GM03348 (cell line): ENCODE measurements at regions not wholly inside any gene's neighbourhood (a gene's known extent, or its start where the extent isn't known, plus 50 kb on each side); places are given as distances from the start of the nearest gene placed in this dataset.

Source experiments
- DNase-seq: peaks from one replicate; pipeline ENCODE4 v3.0.0; 2012; ENCODE audit warnings: low spot score

DNA sequence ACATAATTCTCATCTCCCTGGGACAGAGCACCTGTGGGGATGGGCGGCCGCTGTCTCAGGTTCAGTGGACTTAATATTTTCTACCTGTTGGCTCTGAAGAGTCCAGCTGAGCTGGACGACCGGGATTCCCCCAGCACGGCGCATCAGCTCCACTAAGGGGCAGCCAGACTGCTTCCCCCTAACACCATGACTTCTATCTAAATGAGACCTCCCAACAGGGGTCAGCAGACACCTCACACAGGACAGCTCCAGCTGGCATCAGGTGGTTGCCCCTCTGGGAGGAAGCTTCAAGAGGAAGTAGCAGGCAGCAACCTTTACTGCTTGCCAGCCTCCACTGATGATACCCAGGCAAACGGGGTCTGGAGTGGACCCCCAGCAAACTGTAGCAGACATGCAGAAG, 226.0 kb upstream of the DSEL start:
- DNase-seq: no peak

DNA sequence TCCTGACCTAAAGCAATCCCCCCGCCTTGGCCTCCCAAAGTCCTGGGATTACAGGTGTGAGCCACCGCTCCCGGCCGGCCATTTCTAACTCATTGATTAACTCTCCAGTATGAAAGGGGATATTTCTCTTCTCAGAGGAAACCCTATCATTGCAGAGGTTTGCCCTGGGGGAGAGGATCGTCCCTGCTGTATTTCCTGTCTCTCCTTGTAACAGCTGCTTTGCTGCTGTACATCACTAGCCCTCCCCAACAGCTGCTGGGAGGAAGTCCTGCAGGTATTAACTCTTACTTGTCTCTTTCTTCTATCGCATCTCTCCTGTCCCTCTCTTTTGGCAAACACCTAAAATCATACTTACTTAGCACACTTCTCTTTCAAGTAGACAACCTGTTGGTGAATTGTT, 219.0 kb upstream of the DSEL start:
- DNase-seq: no peak

DNA sequence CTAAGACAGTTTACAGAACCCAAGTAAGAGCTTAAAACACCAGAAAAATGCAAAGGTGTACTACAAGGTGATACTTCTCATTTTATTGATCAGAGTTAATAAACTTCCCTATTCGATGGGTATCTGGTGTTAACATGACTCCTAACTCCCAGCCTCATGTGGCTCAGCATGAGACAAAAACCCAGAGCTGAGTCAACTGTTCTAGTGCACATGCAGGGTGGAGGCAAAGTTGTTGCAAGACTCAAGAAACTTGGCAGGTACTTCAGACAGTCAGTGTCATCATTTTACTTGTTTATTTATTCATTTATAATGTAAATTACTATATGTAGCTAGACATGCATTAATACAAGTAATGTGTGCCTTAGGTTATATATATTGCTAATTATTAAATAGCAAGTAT, 216.6 kb upstream of the DSEL start:
- DNase-seq: peak; percentile 60

DNA sequence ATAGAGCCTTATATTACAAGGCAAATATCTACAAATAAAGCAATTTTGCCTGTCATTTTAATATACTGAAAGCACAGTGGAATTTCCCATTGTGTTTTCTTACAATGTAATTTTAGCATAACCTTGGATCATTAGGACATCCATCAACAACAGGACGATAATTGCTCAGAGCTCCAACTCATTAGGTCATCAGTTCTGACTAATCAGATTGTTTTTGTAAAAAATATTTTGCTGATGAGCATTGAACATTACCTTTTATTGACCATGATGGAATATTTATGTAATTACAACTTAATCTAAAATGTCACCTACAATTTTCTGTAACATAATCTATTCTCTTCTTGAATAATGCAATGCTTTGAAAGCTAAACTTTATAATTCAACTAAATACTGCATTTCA, 215.3 kb upstream of the DSEL start:
- DNase-seq: peak; percentile 18

DNA sequence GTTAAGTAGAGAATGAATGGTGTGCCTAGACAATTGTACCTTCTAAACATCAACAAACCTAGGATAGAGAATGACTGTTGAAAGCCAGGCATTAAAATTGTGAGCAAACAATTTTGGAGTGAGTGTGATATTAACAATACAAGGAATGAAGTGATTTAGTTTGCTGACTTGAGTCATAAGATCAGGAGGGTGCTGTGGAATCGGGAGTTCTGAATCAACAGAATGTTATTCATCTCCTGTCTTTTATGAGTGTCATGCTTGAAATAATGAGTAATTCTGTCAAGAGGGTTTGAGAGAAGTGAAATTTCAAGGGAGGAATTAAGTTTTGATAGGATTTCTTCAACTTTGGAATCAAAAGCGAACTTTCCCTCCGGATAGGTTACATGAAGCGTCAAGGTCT, 214.4 kb upstream of the DSEL start:
- DNase-seq: peak; percentile 62

DNA sequence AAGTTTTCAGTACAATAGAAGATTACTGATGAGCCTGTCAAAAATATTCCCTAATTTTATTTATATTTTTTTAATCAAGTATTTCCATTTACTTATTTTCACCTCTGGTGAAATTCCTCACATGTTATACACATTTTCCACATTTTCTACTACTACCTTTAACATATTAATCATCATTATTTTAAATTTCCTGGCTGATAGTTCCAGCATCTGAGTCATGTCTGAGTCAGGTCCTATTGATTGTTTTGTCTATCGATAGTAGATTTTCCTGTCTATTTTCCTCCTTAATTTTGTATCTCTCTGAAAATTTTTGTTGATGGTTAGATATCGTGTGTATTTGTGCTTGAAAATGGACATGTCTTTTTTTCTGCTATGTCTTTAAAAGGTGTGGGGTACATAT, 211.8 kb upstream of the DSEL start:
- no peak for DNase-seq

DNA sequence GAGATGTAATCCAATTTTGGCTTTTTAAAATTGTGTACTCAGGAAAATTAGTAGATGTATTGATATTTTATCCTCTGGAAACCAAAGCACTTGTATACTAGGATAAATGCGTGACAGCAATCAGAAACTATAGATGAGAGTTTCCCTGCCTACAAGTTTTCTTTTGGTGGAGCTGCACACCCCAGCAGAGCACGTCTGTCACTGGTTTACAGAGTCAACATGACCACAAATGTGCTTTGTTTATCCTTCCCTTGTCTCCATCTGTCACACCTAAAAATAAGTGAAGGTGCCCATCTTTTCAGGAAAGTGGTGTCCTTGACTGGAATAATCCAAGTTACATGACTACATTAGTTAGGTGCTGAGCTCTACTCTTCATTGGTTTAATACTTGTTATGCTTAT, 210.4 kb upstream of the DSEL start:
- DNase-seq: no peak

DNA sequence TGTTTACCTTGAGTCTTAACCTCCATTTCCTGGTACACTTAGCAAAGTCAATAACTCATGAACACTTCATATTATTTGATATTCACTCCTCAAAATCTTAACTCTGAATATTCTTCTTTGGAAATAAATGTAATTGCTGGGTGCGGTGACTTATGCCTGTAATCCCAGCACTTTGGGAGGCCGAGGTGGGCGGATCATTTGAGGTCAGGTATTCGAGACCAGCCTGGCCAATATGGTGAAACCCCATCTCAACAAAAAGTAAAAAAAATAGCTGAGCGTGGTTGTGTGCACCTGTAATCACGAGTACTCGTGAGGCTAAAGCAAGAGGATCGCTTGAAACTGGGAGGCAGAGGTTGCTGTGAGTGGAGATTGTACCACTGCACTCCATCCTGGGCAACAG, 201.3 kb upstream of the DSEL start:
- no peak for DNase-seq

DNA sequence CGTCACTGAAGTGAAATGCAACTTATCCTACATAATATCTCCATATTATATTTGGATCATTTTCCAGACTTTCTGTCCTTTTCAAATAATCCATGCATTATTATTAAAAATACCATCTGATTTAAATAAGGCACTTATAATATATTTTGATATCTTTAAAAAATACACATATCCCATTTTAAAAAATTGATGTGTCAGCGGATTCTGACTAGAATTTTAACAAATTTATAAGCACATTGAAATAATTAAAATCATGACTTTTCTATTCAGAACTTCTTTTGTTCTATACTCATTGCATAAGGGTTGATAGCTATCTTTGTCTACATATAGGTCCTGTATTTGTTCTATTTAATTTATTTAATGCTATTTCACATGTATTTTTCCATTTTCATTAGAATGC, 199.0 kb upstream of the DSEL start:
- no peak for DNase-seq

DNA sequence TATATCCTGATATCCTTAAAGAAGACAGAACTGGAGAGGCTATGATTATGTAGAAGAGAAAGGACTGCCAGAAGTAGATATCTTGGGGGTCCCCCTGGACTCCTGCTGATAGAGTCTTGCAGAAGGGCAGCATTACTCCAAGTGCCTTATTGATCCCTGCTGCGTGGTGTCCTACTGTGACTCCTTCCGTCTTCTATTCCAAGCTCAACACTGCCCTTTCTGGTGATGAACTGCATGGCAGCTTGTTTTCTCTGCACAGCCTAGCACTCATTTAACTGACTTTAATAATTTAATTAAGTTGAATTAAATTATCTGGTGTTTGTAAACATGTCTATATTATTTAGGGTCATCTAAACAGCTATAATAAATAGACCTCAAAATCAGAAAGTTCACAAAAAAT, 194.1 kb upstream of the DSEL start:
- no peak for DNase-seq

DNA sequence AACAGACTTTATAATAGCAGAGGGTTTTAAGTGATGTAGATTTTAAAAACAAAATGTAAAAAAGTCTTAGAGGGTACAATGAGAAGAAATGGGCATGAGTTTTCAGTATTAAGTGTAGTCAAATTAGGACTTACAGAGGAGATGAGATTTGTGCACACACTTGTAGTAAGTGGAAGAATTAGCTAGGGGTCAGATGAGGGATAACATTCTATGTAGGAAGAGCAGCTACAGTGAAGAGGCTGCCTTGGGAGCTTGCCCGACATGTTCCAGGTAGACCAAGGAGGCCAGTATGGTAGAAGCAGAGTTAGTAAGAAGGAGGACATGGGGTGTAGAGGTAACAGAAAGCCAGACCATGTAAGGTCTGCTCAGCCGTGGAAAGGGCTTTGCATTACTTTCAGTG, 189.2 kb upstream of the DSEL start:
- DNase-seq: no peak

DNA sequence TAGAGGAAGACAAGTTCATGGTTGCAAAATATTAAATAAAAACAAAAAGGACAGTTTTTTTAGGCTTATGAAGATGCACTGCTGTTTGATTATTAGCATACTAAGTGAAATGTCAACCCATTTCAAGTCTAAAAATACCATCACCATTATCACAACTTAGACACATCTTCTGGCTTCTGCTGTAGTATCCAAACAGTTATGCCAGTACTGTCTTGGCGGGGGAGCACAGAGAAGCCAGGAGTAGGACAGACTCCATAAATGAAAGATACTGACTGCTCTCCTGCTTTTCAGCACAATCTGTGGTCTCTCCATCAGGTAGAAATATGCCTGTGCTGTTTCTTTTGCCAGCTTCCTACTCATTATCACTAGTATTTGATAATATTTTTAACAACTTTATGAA, 179.2 kb upstream of the DSEL start:
- no peak for DNase-seq

DNA sequence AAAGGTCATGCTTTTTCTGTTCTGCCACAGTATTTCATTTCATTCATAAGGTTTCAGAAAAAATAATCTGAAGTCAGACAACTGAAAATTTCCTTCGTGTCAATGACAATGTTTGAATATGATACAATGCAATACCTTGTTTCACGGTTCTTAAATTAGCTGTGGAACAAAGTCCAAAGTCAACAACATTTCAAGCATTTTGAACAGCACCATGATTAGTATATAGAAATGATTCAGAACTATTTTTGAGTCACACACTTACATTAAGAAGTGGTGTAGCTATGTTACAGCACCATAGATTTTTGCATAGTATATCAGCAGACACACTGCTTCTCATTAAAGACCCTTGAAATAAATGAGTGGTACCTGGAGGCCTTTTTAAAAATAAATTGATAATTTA, 178.3 kb upstream of the DSEL start:
- no peak for DNase-seq

DNA sequence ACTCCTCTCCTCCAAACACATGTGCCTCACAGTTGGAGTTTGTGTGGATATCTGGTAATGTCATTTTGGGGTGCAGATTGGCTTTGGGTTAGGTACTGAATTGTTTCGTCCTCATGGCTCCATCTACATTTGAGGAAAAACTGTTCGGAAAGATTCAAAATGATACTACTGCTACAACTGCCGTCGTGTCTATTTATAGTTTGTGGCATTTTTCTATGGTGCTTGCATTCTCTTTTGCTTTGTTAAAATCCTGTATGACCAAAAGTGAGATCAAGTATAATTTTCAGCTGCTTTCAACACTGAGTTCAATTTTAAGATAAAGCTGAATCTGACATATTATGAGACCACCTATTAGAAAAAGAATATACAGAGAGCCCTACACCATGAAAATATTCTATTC, 176.3 kb upstream of the DSEL start:
- no peak for DNase-seq

DNA sequence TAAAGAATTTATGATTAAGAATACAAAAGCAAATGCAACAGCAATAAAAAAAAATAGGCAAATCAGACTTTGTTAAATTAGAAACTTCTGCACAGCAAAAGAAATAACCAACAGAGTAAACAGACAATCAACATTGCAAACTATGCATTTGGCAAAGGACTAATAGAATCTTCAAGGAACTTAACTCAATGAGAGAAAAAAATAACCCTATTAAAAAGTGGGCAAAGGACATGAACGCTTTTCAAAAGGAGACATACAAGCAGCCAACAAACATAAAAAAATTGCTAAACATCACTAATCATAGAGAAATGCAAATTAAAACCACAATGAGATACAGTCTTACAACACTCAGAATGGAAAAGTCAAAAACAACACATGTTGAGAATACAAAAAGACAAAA, 166.0 kb upstream of the DSEL start:
- no peak for DNase-seq

DNA sequence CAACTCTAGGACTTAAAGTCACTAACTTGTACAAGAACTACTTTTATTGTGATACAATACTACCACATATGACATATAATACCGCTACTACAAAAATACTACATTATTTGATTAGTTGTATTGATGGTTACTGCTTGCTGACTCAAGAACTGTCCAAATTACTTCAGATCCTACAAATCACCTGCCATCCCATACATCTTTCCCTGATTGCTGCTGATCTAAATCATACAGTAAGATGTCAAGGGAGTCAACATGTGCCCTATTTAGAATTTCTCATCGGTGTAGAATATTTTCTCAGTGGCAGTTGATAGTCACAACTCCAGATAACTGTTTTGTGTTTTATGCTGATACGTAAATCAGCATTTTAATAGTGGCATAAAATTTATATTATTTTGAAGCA, 161.0 kb upstream of the DSEL start:
- no peak for DNase-seq

DNA sequence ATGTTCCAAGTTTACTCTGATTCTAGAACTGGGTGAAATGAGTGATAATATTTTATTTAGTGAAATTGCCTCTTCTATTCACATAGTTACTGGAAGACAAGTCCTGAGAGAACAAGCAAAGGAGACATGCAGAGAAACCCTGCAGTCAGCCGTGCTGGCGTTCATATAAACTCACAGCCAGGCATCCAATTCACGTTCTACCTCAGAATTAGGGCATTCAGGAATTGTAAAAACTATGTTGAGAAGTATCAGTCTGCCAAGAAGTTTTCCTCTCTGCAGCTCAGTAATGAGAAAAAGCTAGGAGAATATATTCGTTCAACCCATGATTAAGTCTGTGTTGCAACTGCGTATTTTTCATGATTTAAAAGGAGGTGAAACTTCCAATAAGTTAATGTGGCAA, 156.2 kb upstream of the DSEL start:
- peak; percentile 17 for DNase-seq

DNA sequence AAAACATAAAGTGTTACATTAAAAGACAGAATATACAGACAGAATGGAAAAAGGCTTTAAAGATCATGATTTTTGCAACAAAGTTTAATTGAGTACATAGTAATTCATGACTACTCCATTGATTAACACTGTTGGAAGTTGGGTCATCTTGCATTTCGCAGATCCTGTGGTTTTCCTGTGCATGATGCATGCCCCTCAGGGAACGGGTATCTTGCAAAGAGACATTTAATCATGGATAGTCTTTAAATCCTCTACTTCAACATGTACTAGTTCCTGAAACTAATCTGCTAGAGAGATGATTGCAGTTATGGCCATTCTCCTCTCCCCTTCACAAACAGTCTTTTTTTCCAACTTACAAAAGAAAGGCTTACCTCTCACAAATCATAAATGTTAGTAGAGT, 155.6 kb upstream of the DSEL start:
- peak; percentile 25 for DNase-seq

DNA sequence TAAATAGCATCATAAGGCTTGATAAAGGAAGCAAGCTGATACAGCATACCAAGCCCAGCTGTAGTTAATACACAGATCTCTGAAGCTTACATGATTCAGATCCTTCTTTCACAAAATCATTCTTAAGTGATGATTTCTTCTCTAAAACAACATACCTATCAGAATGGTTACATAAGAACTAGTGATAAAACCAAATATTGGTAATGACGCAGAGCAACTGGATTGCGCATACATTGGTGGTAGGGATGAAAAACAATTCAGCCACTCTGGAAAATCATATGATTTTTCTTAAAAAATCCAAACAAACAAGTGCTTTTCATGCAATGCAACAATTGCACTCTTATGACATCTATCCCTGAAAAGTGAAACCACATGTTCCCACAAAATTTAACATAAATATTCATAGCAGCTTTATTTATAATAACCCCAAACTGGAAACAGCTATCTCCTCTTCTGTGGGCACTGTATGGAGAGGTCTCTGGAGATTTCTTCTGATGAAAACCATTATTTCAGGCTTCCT, 153.6 kb upstream of the DSEL start:
- peak; percentile 61 for DNase-seq

DNA sequence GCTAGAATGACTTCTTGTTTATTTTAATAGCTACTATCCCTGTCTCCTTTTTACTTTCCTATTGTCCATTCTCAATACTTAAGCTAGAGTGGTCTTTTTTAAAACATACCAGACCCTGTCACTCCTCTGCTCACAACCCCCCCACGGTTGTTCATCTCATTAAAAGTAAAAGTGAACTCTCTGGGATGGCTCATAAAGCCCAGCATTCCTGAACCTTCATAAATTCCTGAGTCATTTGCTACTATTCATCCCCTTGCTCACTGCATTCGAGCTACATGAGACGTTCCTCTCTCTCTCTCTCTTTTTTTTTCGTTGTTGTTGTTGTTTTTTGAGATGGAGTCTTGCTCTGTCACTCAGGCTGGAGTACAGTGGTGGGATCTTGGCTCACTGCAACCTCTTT, 148.7 kb upstream of the DSEL start:
- peak; percentile 29 for DNase-seq

DNA sequence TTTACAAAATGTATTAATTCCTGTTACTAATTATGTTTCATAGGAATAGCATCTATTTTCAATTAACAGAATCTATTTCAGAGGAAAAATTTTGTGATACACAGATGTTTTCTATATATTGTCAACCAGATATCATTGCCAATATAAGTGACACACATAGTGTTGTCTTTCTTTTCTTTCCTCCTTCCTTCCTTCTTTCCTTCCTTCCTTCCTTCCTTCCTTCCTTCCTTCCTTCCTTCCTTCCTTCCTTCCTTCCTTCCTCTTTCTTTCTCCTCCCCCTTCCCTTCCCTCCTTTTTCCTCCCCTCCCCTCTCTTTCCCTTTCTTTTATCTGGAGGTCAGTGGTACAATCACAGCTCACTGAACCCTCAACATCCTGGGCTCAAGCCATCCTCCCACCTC, 146.5 kb upstream of the DSEL start:
- DNase-seq: no peak

DNA sequence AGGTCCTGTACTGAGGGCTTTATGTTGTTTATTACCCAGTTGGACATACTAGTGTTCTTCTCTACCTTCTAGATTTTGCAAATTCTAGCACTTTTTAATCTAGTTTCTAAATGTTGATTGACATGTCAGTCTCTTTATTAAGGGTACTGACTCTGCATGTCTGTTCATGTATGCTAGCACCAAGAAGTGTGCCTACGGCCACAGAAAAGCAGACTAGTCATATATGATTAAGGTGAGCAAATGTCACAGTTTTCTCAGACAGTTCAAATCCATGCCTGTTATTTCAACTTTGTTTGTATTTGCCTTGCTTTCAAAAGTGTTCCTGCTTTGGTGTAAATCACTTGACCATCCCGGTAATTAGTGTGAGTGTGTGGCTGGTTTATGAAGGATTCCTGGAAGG, 145.0 kb upstream of the DSEL start:
- DNase-seq: no peak

DNA sequence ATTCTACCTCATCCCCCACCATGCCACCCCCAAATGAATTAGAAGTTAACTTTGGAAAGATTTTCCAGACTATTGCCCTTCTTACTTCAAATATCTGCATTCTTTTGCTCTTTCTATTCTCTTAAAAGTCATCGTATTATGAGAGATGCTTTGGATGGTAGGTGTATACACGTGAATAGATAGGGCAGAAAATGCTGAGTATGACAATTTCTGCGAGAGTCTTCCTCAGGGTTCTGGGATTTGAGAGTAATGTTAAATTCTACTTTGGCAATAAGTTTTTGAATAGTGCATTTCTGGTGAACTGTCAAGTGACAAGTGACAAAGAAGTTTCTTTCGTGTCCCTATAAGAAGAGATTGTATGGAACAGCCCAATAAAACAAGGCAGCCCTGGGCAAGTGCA, 137.6 kb upstream of the DSEL start:
- DNase-seq: no peak

DNA sequence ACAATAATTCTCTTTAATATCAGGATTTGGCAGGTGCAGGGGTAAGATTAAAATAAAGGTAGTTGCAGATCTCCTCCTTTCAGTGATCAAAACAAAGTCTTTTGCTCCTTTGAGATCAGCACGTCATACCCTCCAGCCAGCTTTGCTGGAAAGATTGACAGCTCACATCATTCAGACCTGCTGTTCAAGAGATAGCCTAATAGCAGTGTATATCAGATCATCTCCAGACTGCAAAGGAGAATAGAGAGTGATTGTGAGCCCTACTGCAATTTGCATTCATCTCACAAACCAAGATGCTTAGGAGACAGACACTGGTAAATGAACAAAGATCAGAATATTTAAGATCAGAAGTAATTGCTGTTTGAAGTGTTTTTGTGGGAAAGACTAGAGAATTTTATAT, 135.8 kb upstream of the DSEL start:
- no peak for DNase-seq

DNA sequence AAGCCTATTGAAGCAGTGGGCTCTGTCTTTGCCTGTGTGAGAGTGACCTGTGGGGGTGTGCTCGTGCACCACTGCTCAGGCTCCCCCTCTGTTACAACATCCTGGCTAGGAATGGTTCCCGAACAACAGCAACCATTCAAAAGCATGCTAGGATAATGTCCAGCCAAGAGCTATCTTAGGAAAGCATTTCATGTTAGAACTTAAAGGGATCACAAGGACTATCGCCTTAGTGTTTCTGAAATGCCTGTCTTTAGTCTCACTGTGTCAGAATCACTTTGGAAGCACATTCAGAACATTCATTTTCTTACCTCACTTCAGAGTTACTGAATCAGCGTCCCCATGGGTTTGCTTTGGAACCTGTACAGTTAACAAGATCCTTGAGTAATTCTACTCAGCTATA, 134.9 kb upstream of the DSEL start:
- peak; percentile 33 for DNase-seq
